SK-N-SH treated with all-trans-retinoic acid at 6 μM for 48 hours (cell line): ENCODE measurements at regions not wholly inside any gene's neighbourhood (a gene's known extent, or its start where the extent isn't known, plus 50 kb on each side); places are given as distances from the start of the nearest gene placed in this dataset.

Source experiments
- ATAC-seq: fragments of 200-7000 bp; cut with Tn5 transposase; 3 replicates; pipeline ENCODE4 v1.9.1; 2020; ENCODE audit warnings: mild to moderate bottlenecking, moderate library complexity
- ARNTL ChIP-seq: fragments of 450-650 bp; formaldehyde crosslinking; IDR thresholded peaks from 2 replicates; pipeline ENCODE4 v1.5.0; 2020; ENCODE audit warnings: low read depth, mild to moderate bottlenecking, moderate library complexity, borderline replicate concordance
- BACH2 ChIP-seq: fragments of 250-450 bp; sonication (Bioruptor Pico); IDR thresholded peaks from 2 replicates; pipeline ENCODE4 v1.9.0; 2021; ENCODE audit warnings: mild to moderate bottlenecking, borderline replicate concordance
- CREB5 ChIP-seq: fragments of 250-450 bp; sonication (Bioruptor Pico); IDR thresholded peaks from 2 replicates; pipeline ENCODE4 v1.5.1; 2020; ENCODE audit warnings: low read depth, mild to moderate bottlenecking, moderate library complexity
- ESRRG ChIP-seq: fragments of 250-450 bp; sonication (Bioruptor Pico); IDR thresholded peaks from 2 replicates; pipeline ENCODE4 v1.6.1; 2021; ENCODE audit warnings: mild to moderate bottlenecking
- GLIS3 ChIP-seq: fragments of 250-450 bp; sonication (Bioruptor Pico); IDR thresholded peaks from 2 replicates; pipeline ENCODE4 v1.5.0; 2020; ENCODE audit warnings: mild to moderate bottlenecking, moderate library complexity
- OSR1 ChIP-seq: fragments of 250-450 bp; sonication (Bioruptor Pico); IDR thresholded peaks from 2 replicates; pipeline ENCODE4 v1.8.0; 2022; ENCODE audit warnings: moderate library complexity, mild to moderate bottlenecking, inconsistent platforms
- POU6F1 ChIP-seq: fragments of 250-450 bp; sonication (Bioruptor Pico); IDR thresholded peaks from 2 replicates; pipeline ENCODE4 v1.8.0; 2021; ENCODE audit warnings: low read depth, mild to moderate bottlenecking, moderate library complexity, borderline replicate concordance
- PPARA ChIP-seq: fragments of 250-450 bp; sonication (Bioruptor Pico); IDR thresholded peaks from 2 replicates; pipeline ENCODE4 v1.5.0; 2020; ENCODE audit warnings: mild to moderate bottlenecking, borderline replicate concordance
- SNAI2 ChIP-seq: fragments of 250-450 bp; sonication (Bioruptor Pico); IDR thresholded peaks from 2 replicates; pipeline ENCODE4 v1.5.0; 2020; ENCODE audit warnings: mild to moderate bottlenecking, moderate library complexity
- TCF4 ChIP-seq: fragments of 250-450 bp; sonication (Bioruptor Pico); IDR thresholded peaks from 2 replicates; pipeline ENCODE4 v1.8.0; 2021; ENCODE audit warnings: mild to moderate bottlenecking, moderate library complexity, borderline replicate concordance
- TOX ChIP-seq: fragments of 250-450 bp; sonication (Bioruptor Pico); IDR thresholded peaks from 2 replicates; pipeline ENCODE4 v1.8.0; 2021; ENCODE audit warnings: mild to moderate bottlenecking, moderate library complexity, borderline replicate concordance
- TSHZ2 ChIP-seq: fragments of 250-450 bp; sonication (Bioruptor Pico); IDR thresholded peaks from 2 replicates; pipeline ENCODE4 v1.5.0; 2020; ENCODE audit warnings: mild to moderate bottlenecking, moderate library complexity
- ZC3H10 ChIP-seq: fragments of 250-450 bp; sonication (Bioruptor Pico); IDR thresholded peaks from 2 replicates; pipeline ENCODE4 v1.5.1; 2021; ENCODE audit warnings: mild to moderate bottlenecking, moderate library complexity
- ZFP3 ChIP-seq: fragments of 250-450 bp; sonication (Bioruptor Pico); IDR thresholded peaks from 2 replicates; pipeline ENCODE4 v1.5.0; 2020; ENCODE audit warnings: mild to moderate bottlenecking, moderate library complexity
- ZFP30 ChIP-seq: fragments of 450-650 bp; formaldehyde crosslinking; IDR thresholded peaks from 2 replicates; pipeline ENCODE4 v1.5.0; 2022; ENCODE audit warnings: mild to moderate bottlenecking, moderate library complexity
- ZNF565 ChIP-seq: fragments of 450-650 bp; formaldehyde crosslinking; conservative IDR thresholded peaks from 2 replicates; pipeline ENCODE4 v1.5.0; 2020; ENCODE audit warnings: low read depth, mild to moderate bottlenecking, moderate library complexity
- ZNF70 ChIP-seq: fragments of 450-650 bp; formaldehyde crosslinking; IDR thresholded peaks from 2 replicates; pipeline ENCODE4 v1.5.0; 2020; ENCODE audit warnings: mild to moderate bottlenecking, moderate library complexity
- ZNF8 ChIP-seq: fragments of 450-650 bp; formaldehyde crosslinking; IDR thresholded peaks from 2 replicates; pipeline ENCODE4 v1.5.0; 2020; ENCODE audit warnings: mild to moderate bottlenecking, moderate library complexity
- TF ChIP-seq, protein P1 (sequence below): fragments of 250-450 bp; sonication (Bioruptor Pico); IDR thresholded peaks from 2 replicates; pipeline ENCODE4 v1.5.1; 2021; ENCODE audit warnings: mild to moderate bottlenecking, moderate library complexity
- TF ChIP-seq, protein P2 (sequence below): fragments of 250-450 bp; sonication (Bioruptor Pico); IDR thresholded peaks from 2 replicates; pipeline ENCODE4 v1.8.0; 2020; ENCODE audit warnings: mild to moderate bottlenecking, moderate library complexity, borderline replicate concordance

GRCh38 chr4:12050357-12050756, 621.7 kb upstream of the HS3ST1 start (continued):
- TF ChIP-seq, protein P1, sequence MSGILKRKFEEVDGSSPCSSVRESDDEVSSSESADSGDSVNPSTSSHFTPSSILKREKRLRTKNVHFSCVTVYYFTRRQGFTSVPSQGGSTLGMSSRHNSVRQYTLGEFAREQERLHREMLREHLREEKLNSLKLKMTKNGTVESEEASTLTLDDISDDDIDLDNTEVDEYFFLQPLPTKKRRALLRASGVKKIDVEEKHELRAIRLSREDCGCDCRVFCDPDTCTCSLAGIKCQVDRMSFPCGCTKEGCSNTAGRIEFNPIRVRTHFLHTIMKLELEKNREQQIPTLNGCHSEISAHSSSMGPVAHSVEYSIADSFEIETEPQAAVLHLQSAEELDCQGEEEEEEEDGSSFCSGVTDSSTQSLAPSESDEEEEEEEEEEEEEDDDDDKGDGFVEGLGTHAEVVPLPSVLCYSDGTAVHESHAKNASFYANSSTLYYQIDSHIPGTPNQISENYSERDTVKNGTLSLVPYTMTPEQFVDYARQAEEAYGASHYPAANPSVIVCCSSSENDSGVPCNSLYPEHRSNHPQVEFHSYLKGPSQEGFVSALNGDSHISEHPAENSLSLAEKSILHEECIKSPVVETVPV (CRISPR knock-in tag) = no peak
- TF ChIP-seq TSHZ2 (CRISPR knock-in tag) (no peak), TOX (CRISPR knock-in tag) (no peak)
- TF ChIP-seq, all 23 proteins: peak for 0

DNA sequence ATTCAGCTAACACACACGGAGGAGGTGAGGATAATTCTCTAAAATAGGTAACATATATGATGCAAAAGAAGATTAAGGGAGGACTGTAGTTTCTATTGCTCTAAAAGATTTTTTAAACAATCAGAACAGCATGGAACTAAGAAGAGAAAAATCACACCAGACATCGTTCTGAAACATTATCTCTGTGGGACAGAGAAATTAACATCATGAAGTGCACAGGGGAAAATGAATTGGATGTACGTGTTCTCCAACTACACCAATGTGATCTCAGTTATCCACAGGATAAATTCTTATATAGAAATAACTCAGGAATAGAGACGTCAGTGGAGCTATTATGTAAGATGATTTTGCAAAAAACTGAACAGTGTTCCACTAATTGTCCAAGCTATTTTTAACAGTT, 614.1 kb upstream of the HS3ST1 start:
- TF ChIP-seq, protein P2, sequence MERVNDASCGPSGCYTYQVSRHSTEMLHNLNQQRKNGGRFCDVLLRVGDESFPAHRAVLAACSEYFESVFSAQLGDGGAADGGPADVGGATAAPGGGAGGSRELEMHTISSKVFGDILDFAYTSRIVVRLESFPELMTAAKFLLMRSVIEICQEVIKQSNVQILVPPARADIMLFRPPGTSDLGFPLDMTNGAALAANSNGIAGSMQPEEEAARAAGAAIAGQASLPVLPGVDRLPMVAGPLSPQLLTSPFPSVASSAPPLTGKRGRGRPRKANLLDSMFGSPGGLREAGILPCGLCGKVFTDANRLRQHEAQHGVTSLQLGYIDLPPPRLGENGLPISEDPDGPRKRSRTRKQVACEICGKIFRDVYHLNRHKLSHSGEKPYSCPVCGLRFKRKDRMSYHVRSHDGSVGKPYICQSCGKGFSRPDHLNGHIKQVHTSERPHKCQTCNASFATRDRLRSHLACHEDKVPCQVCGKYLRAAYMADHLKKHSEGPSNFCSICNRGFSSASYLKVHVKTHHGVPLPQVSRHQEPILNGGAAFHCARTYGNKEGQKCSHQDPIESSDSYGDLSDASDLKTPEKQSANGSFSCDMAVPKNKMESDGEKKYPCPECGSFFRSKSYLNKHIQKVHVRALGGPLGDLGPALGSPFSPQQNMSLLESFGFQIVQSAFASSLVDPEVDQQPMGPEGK (CRISPR knock-in tag) = no peak
- TF ChIP-seq ZNF70 (no peak), POU6F1 (CRISPR knock-in tag) (no peak), GLIS3 (CRISPR knock-in tag) (no peak), BACH2 (CRISPR knock-in tag) (no peak), ESRRG (CRISPR knock-in tag) (no peak), CREB5 (CRISPR knock-in tag) (no peak)
- ATAC-seq = no peak

DNA sequence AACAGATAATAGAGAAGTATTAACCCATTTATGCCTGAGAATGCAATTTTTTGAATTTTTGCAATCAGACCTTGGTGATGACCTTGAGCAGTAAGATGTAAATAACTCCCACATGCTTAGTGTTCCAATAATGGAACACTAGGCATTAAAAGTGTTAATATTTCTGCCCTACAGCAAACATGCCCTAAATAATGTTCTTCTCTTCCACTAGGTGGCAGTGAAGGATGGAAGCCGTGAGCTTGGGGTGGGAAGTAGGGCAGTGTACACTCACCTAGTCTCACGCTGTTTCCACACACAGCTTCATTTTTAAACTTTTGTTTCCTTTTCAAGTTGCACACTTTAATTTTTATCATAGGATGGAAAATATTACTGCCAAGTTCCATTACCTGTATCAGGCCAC, 613.1 kb upstream of the HS3ST1 start:
- no peak for ATAC-seq
- TF ChIP-seq BACH2 (CRISPR knock-in tag) (no peak), TCF4 (CRISPR knock-in tag) (no peak), TSHZ2 (CRISPR knock-in tag) (no peak), ZNF8 (CRISPR knock-in tag) (no peak), ZFP3 (CRISPR knock-in tag) (no peak), ARNTL (CRISPR knock-in tag) (no peak), ZNF565 (CRISPR knock-in tag) (no peak), OSR1 (CRISPR knock-in tag) (no peak), ZC3H10 (CRISPR knock-in tag) (no peak), SNAI2 (no peak), TOX (CRISPR knock-in tag) (no peak), GLIS3 (CRISPR knock-in tag) (no peak), ZFP30 (CRISPR knock-in tag) (no peak), PPARA (CRISPR knock-in tag) (no peak), ZNF70 (no peak)
- TF ChIP-seq, protein P1 (CRISPR knock-in tag) = no peak
- TF ChIP-seq, protein P2 (CRISPR knock-in tag) = no peak
